ENCODE measurements at regions not wholly inside any gene's neighbourhood (a gene's known extent, or its start where the extent isn't known, plus 50 kb on each side); places are given as distances from the start of the nearest gene placed in this dataset.

- TF ChIP-seq ZC3H10 (CRISPR knock-in tag; IDR thresholded peaks at IDR 0.05) = no peak
- no peak for TF ChIP-seq ZNF565 (CRISPR knock-in tag; conservative IDR thresholded peaks at IDR 0.05; ENCODE audit: low read depth)
- TF ChIP-seq PATZ1 (CRISPR knock-in tag; IDR thresholded peaks at IDR 0.05; ENCODE audit: borderline replicate concordance) = no peak
- TF ChIP-seq GLIS3 (CRISPR knock-in tag; IDR thresholded peaks at IDR 0.05) = no peak
- no peak for TF ChIP-seq CSDC2 (CRISPR knock-in tag; IDR thresholded peaks at IDR 0.05)
- no peak for TF ChIP-seq TSHZ2 (CRISPR knock-in tag; IDR thresholded peaks at IDR 0.05)
- TF ChIP-seq RARB (CRISPR knock-in tag; IDR thresholded peaks at IDR 0.05) = no peak
- no peak for TF ChIP-seq ZFP3 (CRISPR knock-in tag; IDR thresholded peaks at IDR 0.05)
- TF ChIP-seq ZFP30 (CRISPR knock-in tag; IDR thresholded peaks at IDR 0.05) = no peak
- no peak for TF ChIP-seq BACH2 (CRISPR knock-in tag; IDR thresholded peaks at IDR 0.05; ENCODE audit: borderline replicate concordance)
Measured at GRCh38 chr6:4598384-4598995, 177.7 kb upstream of the CDYL start.

Data from SK-N-SH treated with all-trans-retinoic acid at 6 μM for 48 hours (cell line).